GM18499 (cell line): ENCODE measurements at regions not wholly inside any gene's neighbourhood (a gene's known extent, or its start where the extent isn't known, plus 50 kb on each side); places are given as distances from the start of the nearest gene placed in this dataset.

Experiments used
- ATAC-seq: cut with Tn5 transposase; IDR thresholded peaks from one replicate; pipeline ENCODE4 v1.9.1; 2021; ENCODE audit warnings: moderate number of reproducible peaks; ENCODE audit not compliant: insufficient read depth, unreplicated experiment

DNA sequence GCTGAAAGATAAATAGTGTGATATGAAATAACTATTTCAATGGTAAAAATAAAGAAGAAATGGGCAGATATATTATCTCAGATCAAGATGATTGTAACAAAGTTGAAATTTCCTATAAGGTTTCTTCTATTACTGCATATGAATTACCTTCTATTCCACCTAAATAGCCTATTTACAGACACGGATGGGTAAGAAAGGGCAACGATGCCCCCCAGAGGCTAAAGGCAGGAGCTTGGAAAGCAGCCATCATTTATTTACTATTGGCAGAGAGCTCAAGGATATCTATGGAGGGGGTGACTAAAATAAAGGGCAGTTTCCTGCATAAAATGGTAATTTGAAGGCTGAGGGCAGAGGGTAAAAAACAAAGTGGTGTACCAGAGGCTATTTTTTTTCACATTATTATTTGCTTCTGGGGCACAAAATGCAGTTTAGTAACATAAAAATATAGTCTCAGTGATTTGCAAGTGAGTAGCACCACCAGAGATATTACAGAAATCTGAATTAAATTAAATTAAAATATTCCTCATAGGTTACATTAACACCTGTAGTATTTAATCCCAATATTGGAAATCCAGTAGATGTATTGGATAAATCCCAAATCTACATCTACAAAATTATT is 123.1 kb downstream of the BTC start:
- ATAC-seq: no peak

DNA sequence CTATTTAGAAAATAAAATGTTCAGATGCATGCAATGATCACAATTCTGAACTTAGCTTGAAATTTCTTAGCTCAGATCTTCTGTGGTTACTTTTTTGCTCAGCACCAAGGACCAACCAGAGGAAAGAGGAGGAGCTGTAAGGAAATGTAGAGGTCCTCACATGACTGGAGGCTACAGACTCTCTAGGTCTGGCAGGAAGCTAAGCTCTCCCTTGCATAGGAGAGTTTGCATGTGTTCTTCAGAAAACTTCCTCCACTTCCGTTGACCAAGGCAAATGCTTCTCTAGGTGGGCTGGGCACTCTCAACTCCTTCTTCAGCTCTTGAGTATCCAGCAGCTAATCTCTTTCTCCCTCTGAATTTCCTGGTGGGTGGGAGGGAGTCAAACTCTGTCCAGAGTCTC is 119.6 kb downstream of the BTC start:
- ATAC-seq: no peak

DNA sequence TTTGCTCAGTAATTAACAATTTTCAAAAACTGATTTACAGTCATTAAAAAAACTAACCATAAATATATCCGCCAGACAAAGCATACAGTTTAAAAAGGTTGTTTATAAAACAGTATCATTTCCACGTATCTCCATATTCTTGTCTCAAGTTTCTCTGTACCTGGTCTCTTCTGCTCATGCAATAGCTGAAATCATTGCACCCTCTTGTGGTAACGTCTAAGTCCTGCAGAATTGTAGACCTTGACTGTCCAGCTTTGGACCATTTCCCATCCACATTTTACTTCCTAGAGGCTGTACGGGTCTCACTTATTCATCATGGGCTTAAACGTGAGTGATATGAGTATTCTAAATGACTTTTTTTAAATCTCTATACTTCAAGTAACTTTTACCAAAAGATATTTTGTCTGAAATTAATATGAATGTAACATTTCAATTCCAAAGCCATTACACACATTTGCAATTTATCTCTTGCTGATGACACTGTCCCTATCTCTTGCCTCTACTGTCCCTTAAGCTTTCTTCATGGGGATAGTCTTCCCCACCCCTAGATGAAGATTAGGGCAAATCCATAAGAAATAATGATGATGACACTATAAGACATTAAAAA is 118.5 kb downstream of the BTC start:
- peak; percentile 68 for ATAC-seq

DNA sequence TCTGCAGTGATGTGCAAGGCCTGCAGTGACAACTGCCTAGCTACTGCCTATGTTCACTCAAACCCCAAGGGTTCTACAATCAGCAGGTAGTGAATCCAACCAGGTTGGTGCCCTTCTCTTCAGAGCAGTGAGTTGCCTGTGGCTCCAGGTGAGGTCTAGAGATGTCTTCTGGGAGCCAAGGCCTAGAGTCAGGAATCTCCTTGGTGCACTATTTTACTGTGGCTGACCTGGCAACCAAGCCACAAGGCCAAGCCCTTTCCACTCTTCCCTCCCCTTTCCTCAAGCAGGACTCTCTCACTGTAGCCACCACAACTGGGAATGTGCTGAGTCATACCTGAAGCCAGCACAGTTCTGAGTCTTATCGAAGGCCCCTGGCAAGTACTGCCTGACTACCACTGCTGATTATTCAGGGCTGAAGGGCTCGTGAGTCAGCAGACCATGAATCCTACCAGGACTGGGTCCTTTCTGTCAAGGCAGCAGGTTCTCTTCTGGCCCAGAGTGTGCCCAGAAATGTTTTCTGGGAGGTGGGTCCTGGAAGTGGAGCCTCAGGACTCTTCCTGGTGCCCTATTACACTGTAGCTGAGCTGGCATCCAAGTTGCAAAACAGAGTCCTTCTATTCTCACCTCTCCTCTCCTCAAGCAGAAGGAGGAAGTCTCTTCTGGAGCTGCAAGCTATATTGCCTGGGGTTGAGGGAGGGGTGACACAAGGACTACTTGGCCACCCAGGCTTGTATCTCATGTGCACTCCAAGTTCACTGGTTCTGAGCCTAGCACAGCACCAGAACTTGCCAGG is 111.6 kb downstream of the BTC start:
- no peak for ATAC-seq

DNA sequence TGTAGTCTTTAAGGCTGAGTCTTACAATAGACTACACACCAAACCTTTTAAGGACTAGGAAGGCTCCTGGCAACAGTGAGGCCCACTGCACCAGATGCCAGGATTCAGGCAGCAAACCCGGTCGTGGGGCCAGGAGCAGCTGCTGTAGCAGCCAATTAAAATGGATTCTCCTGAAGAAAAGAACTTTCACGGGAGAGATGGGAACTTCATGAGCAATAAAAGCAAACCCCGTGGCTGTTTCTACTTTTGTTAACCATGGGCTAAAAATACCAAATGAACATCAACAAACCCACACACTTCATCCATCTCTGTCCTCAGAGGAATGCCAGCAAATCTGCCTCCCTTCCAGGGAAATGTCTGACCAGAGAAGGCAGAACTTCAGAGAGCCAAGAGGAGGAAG is 101.4 kb downstream of the BTC start:
- no peak for ATAC-seq
